NCI-H2196 treated with DMSO at 0.1 percent for 48 hours (cell line): ENCODE measurements at regions not wholly inside any gene's neighbourhood (a gene's known extent, or its start where the extent isn't known, plus 50 kb on each side); places are given as distances from the start of the nearest gene placed in this dataset.

ENCODE experiments used
- DNase-seq: peaks from one replicate; lab custom pipeline; 2025; ENCODE audit not compliant: unreplicated experiment; lab: John Stamatoyannopoulos, UW

- no peak for DNase-seq
These were observed 733.6 kb upstream of the ZEB2 start for GRCh38 chr2:145253492-145253891.

GRCh38 chr2:145245268-145245870, 725.5 kb upstream of the ZEB2 start:
- no peak for DNase-seq

GRCh38 chr2:145235312-145235711, 715.4 kb upstream of the ZEB2 start:
- no peak for DNase-seq

GRCh38 chr2:145230546-145230945, 710.6 kb upstream of the ZEB2 start:
- DNase-seq: no peak

- DNase-seq: no peak
These were observed 708.6 kb upstream of the ZEB2 start for GRCh38 chr2:145228506-145228905.

GRCh38 chr2:145226901-145227300, 707.0 kb upstream of the ZEB2 start:
- DNase-seq: no peak

- no peak for DNase-seq
These were observed 701.6 kb upstream of the ZEB2 start for GRCh38 chr2:145221516-145221915.

GRCh38 chr2:145221032-145221431, 701.1 kb upstream of the ZEB2 start:
- no peak for DNase-seq

- DNase-seq: no peak
These were observed 700.6 kb upstream of the ZEB2 start for GRCh38 chr2:145220496-145220895.

GRCh38 chr2:145207884-145208283, 688.0 kb upstream of the ZEB2 start:
- DNase-seq: no peak

- DNase-seq: no peak
These were observed 686.8 kb upstream of the ZEB2 start for GRCh38 chr2:145206496-145207281.

- no peak for DNase-seq
These were observed 684.0 kb upstream of the ZEB2 start for GRCh38 chr2:145203891-145204290.

GRCh38 chr2:145199827-145200706, 680.1 kb upstream of the ZEB2 start:
- DNase-seq: no peak

GRCh38 chr2:145199042-145199441, 679.1 kb upstream of the ZEB2 start:
- no peak for DNase-seq

GRCh38 chr2:145198555-145198954, 678.6 kb upstream of the ZEB2 start:
- DNase-seq: no peak

- no peak for DNase-seq
These were observed 678.0 kb upstream of the ZEB2 start for GRCh38 chr2:145197944-145198343.

- DNase-seq: no peak
These were observed 674.8 kb upstream of the ZEB2 start for GRCh38 chr2:145194673-145195072.

GRCh38 chr2:145190031-145190703, 670.2 kb upstream of the ZEB2 start:
- DNase-seq: no peak

GRCh38 chr2:145186303-145186702, 666.4 kb upstream of the ZEB2 start:
- no peak for DNase-seq

GRCh38 chr2:145185696-145186095, 665.8 kb upstream of the ZEB2 start:
- no peak for DNase-seq
